BE2C (cell line): ENCODE measurements at regions not wholly inside any gene's neighbourhood (a gene's known extent, or its start where the extent isn't known, plus 50 kb on each side); places are given as distances from the start of the nearest gene placed in this dataset.

Experiments
- DNase-seq: peaks from one replicate; pipeline ENCODE4 v3.0.0-alpha.2; 2020
- H3K27me3 ChIP-seq: fragments of 250-450 bp; sonication (Bioruptor Pico); 2 replicates; pipeline ENCODE4 v1.5.1; 2020; ENCODE audit warnings: mild to moderate bottlenecking
- H3K36me3 ChIP-seq: fragments of 250-450 bp; sonication (Bioruptor Pico); 2 replicates; pipeline ENCODE4 v1.5.1; 2020; ENCODE audit warnings: mild to moderate bottlenecking
- H3K4me1 ChIP-seq: fragments of 250-450 bp; sonication (Bioruptor Pico); 2 replicates; pipeline ENCODE4 v1.5.1; 2020
- H3K4me3 ChIP-seq: 2 replicates; pipeline ENCODE4 v1.5.1; 2011; ENCODE audit warnings: low read depth, low read length
- H3K9me3 ChIP-seq: fragments of 250-450 bp; sonication (Bioruptor Pico); 2 replicates; pipeline ENCODE4 v1.5.1; 2020
- TF ChIP-seq, protein P1 (sequence below): IDR thresholded peaks from 2 replicates; pipeline ENCODE4 v1.5.1; 2012; ENCODE audit warnings: mild to moderate bottlenecking, low read depth, low read length

DNA sequence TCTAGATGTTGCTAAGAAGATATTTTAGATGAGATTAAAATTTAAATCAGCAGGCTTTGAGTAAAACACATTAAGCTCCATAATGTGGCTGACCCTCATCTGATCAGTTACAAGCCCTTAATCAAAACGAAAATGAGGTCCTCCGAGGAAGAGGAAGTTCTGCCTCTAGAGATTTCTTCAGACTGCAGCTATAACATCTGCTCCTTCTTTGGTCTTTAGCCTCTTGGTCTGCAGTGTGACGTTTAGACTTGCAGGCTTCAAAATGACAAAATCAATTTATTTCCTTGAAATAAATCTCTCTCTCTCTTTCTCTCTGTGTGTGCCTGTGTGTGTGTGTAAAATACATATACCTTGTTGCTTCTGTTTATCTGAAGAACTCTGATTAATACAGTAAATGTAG lies 1429.8 kb upstream of the CDH9 start:
- no peaks in the 10 kb centered on the region for H3K36me3 ChIP-seq
- H3K9me3 ChIP-seq: no peaks in the 10 kb centered on the region
- peak overlapping the region; percentile 31 for H3K4me3 ChIP-seq
- TF ChIP-seq, protein P1, sequence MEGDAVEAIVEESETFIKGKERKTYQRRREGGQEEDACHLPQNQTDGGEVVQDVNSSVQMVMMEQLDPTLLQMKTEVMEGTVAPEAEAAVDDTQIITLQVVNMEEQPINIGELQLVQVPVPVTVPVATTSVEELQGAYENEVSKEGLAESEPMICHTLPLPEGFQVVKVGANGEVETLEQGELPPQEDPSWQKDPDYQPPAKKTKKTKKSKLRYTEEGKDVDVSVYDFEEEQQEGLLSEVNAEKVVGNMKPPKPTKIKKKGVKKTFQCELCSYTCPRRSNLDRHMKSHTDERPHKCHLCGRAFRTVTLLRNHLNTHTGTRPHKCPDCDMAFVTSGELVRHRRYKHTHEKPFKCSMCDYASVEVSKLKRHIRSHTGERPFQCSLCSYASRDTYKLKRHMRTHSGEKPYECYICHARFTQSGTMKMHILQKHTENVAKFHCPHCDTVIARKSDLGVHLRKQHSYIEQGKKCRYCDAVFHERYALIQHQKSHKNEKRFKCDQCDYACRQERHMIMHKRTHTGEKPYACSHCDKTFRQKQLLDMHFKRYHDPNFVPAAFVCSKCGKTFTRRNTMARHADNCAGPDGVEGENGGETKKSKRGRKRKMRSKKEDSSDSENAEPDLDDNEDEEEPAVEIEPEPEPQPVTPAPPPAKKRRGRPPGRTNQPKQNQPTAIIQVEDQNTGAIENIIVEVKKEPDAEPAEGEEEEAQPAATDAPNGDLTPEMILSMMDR: no peak
- DNase-seq: no peak
- H3K4me1 ChIP-seq: peaks cover 10% of the 10 kb centered on the region
- no peaks in the 10 kb centered on the region for H3K27me3 ChIP-seq

DNA sequence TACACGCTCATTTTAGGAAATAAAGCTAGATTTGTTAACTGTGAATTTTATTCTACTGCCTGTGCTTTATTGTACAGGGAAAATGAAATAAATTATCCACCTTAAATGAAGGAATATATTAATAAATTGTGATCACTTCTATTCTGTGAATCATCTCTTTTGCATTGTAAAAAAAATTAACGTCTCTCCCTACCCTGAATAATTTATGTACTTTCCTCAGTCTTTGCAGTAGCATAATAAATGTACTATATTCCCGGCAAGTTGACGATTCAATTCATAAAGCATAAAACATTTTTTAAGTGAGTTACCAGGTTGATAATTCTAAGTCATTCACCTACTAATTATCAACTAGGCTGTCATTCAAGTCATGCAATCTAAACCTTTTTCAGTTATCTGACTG lies 1425.3 kb upstream of the CDH9 start:
- TF ChIP-seq, protein P1: no peak
- H3K36me3 ChIP-seq: no peaks in the 10 kb centered on the region
- no peaks in the 10 kb centered on the region for H3K9me3 ChIP-seq
- H3K4me3 ChIP-seq: no peak overlapping the region
- no peak for DNase-seq
- no peaks in the 10 kb centered on the region for H3K27me3 ChIP-seq
- peaks cover 6% of the 10 kb centered on the region for H3K4me1 ChIP-seq

DNA sequence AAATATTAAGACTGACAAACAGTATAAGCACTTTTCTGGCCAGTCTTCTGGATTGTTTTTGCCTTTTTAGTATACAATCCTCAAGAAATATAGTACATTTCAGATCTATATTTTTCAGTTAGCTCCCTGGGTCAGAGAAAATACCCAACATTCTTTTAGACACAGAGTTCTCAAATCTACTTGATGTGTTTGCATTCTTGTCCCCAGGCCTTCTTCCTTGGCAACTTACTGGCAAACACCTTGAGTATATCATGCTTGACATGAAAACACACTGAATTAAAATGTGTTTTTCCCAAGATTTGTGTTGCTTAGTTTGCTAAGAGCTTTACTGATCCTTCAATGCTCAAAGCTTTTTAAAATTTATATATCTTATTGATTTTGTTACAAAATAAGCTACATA lies 1413.1 kb upstream of the CDH9 start:
- TF ChIP-seq, protein P1: no peak
- H3K4me3 ChIP-seq: no peak overlapping the region
- no peak for DNase-seq
- no peaks in the 10 kb centered on the region for H3K36me3 ChIP-seq
- H3K9me3 ChIP-seq: no peaks in the 10 kb centered on the region
- H3K27me3 ChIP-seq: no peaks in the 10 kb centered on the region
- no peaks in the 10 kb centered on the region for H3K4me1 ChIP-seq

DNA sequence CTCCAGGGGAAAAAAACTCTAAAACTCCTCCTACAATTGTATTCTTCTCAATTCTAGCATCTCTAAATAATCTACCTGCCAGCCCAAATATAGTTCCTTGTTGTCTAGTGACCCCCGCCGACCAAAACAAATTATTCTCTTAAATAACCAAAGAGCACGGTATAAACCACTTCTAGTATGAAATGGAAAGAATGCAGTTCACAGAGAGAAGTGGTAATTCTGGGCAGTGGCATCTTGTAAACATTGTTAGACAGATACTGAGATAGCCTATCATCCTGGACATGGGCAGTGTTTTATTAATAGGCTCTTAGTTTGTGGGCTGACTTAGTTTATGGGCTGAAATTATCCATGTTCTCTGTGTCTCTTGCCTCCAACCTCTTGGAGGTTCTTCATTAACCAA lies 1412.6 kb upstream of the CDH9 start:
- Histone ChIP-seq H3K9me3 (no peaks in the 10 kb centered on the region), H3K4me1 (no peaks in the 10 kb centered on the region), H3K4me3 (no peak overlapping the region), H3K36me3 (no peaks in the 10 kb centered on the region), H3K27me3 (no peaks in the 10 kb centered on the region)
- no peak for DNase-seq
- TF ChIP-seq, protein P1: no peak

DNA sequence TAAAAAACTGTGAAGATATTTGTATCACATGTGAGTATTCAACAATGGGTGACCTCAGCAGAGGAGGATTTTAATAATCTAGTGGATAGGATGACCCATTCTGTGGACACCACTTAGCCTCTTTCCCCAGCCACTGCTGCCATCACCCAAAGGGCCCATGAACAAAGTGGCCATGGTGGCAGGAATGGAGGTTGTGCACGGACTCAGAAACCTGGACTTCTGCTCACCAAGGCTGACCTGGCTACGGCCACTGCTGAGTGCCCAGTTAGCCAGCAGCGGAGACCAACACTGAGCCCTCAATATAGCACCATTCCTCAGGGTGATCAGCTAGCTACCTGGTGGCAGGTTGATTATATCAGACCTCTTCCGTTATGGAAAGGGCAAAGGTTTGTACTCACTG lies 1410.4 kb upstream of the CDH9 start:
- no peaks in the 10 kb centered on the region for H3K9me3 ChIP-seq
- no peak overlapping the region for H3K4me3 ChIP-seq
- no peaks in the 10 kb centered on the region for H3K36me3 ChIP-seq

DNA sequence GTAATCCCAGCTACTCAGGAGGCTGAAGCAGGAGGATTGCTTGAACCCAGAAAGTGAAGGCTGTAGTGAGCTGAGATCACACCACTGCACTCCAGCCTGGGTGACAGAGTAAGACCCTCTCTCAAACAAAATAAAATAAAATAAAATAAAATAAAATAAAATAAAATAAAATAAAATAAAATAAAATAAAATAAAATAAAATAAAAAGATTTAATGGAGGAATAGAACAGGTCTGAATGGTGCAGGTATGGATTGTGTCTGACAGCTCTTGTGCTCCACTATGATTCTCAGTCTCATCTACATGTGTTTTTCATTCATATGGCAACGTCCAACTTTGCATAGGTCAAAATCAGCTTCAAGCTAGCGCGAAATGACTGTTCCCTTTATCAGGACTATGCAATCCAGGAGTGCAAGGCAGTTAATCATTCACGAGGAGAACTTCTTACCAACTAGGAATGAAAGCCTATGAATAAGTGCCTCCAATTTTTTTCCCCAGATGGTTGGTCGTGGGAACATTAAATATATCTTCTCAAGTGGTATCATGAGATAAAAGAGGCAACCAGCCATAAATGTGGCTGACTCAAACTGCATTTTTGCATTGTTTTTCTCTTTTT lies 1392.3 kb upstream of the CDH9 start:
- Histone ChIP-seq H3K4me3 (no peak overlapping the region), H3K9me3 (no peaks in the 10 kb centered on the region; the same call in 1 of the 2 replicates), H3K27me3 (no peaks in the 10 kb centered on the region), H3K36me3 (no peaks in the 10 kb centered on the region), H3K4me1 (no peaks in the 10 kb centered on the region)
- TF ChIP-seq, protein P1: no peak
- no peak for DNase-seq

More for the DNA sequence above, 1410.4 kb upstream of the CDH9 start:
- Histone ChIP-seq H3K27me3 (no peaks in the 10 kb centered on the region), H3K4me1 (no peaks in the 10 kb centered on the region)
- TF ChIP-seq, protein P1: no peak
- DNase-seq: no peak
